ENCODE measurements at regions not wholly inside any gene's neighbourhood (a gene's known extent, or its start where the extent isn't known, plus 50 kb on each side); places are given as distances from the start of the nearest gene placed in this dataset.

GRCh38 chrX:131783555-131784308 is 239.4 kb upstream of the STK26 start:
- H3K27ac Mint-ChIP-seq = no peak overlapping the region
- no peak for TF ChIP-seq CTCF (IDR thresholded peaks at IDR 0.05)
- peaks cover 5% of the 10 kb centered on the region for H3K9me3 Mint-ChIP-seq
- H3K4me1 Mint-ChIP-seq = no peaks in the 10 kb centered on the region
- H3K4me3 Mint-ChIP-seq = no peak overlapping the region
- no peaks in the 10 kb centered on the region for H3K27me3 Mint-ChIP-seq (ENCODE audit: low read depth, poor library complexity)
- DNase-seq = no peak
- H3K36me3 Mint-ChIP-seq (ENCODE audit: low read depth) = peaks cover 87% of the 10 kb centered on the region

GRCh38 chrX:131789664-131790063 is 233.4 kb upstream of the STK26 start:
- Mint-ChIP-seq H3K27me3 (ENCODE audit: low read depth, poor library complexity) (no peaks in the 10 kb centered on the region), H3K36me3 (ENCODE audit: low read depth) (peaks cover 93% of the 10 kb centered on the region), H3K4me3 (no peak overlapping the region), H3K9me3 (peaks cover 24% of the 10 kb centered on the region), H3K4me1 (no peaks in the 10 kb centered on the region), H3K27ac (no peak overlapping the region)
- no peak for DNase-seq
- TF ChIP-seq CTCF (IDR thresholded peaks at IDR 0.05) = no peak

- H3K27me3 Mint-ChIP-seq (ENCODE audit: low read depth, poor library complexity) = no peaks in the 10 kb centered on the region
These were observed 231.3 kb upstream of the STK26 start for GRCh38 chrX:131791608-131792355.

GRCh38 chrX:131792356-131792749 is 230.7 kb upstream of the STK26 start:
- peaks cover 24% of the 10 kb centered on the region for H3K9me3 Mint-ChIP-seq
- peaks cover 96% of the 10 kb centered on the region for H3K36me3 Mint-ChIP-seq (ENCODE audit: low read depth)
- H3K27me3 Mint-ChIP-seq (ENCODE audit: low read depth, poor library complexity) = no peaks in the 10 kb centered on the region
- no peaks in the 10 kb centered on the region for H3K4me1 Mint-ChIP-seq
- DNase-seq = no peak
- no peak for TF ChIP-seq CTCF (IDR thresholded peaks at IDR 0.05)
- H3K27ac Mint-ChIP-seq = no peak overlapping the region
- H3K4me3 Mint-ChIP-seq = no peak overlapping the region

More at GRCh38 chrX:131791608-131792355, 231.3 kb upstream of the STK26 start:
- TF ChIP-seq CTCF (IDR thresholded peaks at IDR 0.05) = no peak
- H3K27ac Mint-ChIP-seq = no peak overlapping the region
- H3K4me3 Mint-ChIP-seq = no peak overlapping the region
- H3K4me1 Mint-ChIP-seq = no peaks in the 10 kb centered on the region
- no peak for DNase-seq
- H3K9me3 Mint-ChIP-seq = peaks cover 24% of the 10 kb centered on the region
- peaks cover 96% of the 10 kb centered on the region for H3K36me3 Mint-ChIP-seq (ENCODE audit: low read depth)

- peaks cover 96% of the 10 kb centered on the region for H3K36me3 Mint-ChIP-seq (ENCODE audit: low read depth)
- DNase-seq = no peak
- no peak overlapping the region for H3K27ac Mint-ChIP-seq
- no peak for TF ChIP-seq CTCF (IDR thresholded peaks at IDR 0.05)
- no peaks in the 10 kb centered on the region for H3K4me1 Mint-ChIP-seq
- H3K27me3 Mint-ChIP-seq (ENCODE audit: low read depth, poor library complexity) = no peaks in the 10 kb centered on the region
- H3K4me3 Mint-ChIP-seq = no peak overlapping the region
- peaks cover 24% of the 10 kb centered on the region for H3K9me3 Mint-ChIP-seq
These were observed 230.2 kb upstream of the STK26 start for GRCh38 chrX:131792789-131793462.

All from nephron progenitor cell (in vitro differentiated cells).